Activated B cell treated with CpG ODN at 0.5 μM for 24 hours (primary cell): ENCODE measurements at regions not wholly inside any gene's neighbourhood (a gene's known extent, or its start where the extent isn't known, plus 50 kb on each side); places are given as distances from the start of the nearest gene placed in this dataset.

Experiments used
- ATAC-seq: fragments of 200-7000 bp; cut with Tn5 transposase; one replicate; pipeline ENCODE4 v1.10.0; 2021; ENCODE audit warnings: low read depth, mild to moderate bottlenecking, moderate library complexity
- CTCF ChIA-PET: fragments of 350-600 bp; sonication (Branson Sonifier 250); formaldehyde crosslinking; loops from one replicate; lab custom pipeline; 2021; ENCODE audit warnings: antibody characterized with exemption; lab: Charles Lee
- POLR2A ChIA-PET: fragments of 350-600 bp; sonication (Branson Sonifier 250); formaldehyde crosslinking; loops from one replicate; lab custom pipeline; 2021; ENCODE audit warnings: antibody characterized with exemption; lab: Charles Lee
- DNase-seq: peaks from one replicate; pipeline ENCODE4 v3.0.0; 2022
- H3K27ac Mint-ChIP-seq: one replicate; pipeline ENCODE4 v1.8.0; 2020; ENCODE audit warnings: mixed read lengths
- H3K27me3 Mint-ChIP-seq: one replicate; pipeline ENCODE4 v1.8.0; 2021; ENCODE audit warnings: mixed read lengths
- H3K36me3 Mint-ChIP-seq: one replicate; pipeline ENCODE4 v1.8.0; 2021; ENCODE audit warnings: low read depth, mixed read lengths
- H3K4me1 Mint-ChIP-seq: one replicate; pipeline ENCODE4 v1.8.0; 2021; ENCODE audit warnings: mixed read lengths
- H3K4me3 Mint-ChIP-seq: one replicate; pipeline ENCODE4 v1.8.0; 2020; ENCODE audit warnings: mild to moderate bottlenecking, mixed read lengths
- H3K9me3 Mint-ChIP-seq: one replicate; pipeline ENCODE4 v1.8.0; 2020; ENCODE audit warnings: mixed read lengths
- intact Hi-C: fragments of 100-400 bp; cut with micrococcal nuclease; formaldehyde crosslinking; loops from one replicate; pipeline ENCODE4 v1.15.1; 2024
- TF ChIP-seq, protein P1 (sequence below): fragments of 200-600 bp; IDR thresholded peaks from one replicate; pipeline ENCODE4 v1.8.0; 2022; ENCODE audit warnings: antibody characterized with exemption, mild to moderate bottlenecking

DNA sequence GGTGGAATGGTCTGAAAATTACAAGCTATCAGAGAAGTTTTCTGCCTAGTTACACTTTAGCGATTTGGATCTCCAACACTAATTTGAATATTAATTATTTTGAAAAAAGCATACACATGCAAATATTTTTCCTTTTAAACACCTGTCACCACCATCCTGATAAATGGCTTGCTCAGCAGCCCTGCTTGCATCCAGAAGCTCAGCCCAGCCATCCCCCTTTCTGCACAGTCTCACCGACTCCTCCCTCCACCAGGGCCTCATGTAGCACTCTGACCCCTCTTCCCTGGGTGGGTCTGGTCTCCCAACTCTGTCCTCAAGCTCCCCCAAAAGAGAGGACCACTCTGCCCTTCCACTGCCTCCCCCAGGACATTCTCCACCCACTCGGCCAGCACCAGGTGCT is 70.0 kb downstream of the C5orf15 start:
- Mint-ChIP-seq H3K27me3 (no peaks in the 10 kb centered on the region), H3K9me3 (no peaks in the 10 kb centered on the region), H3K27ac (no peak overlapping the region), H3K36me3 (no peaks in the 10 kb centered on the region), H3K4me1 (peaks cover 29% of the 10 kb centered on the region), H3K4me3 (no peak overlapping the region)
- TF ChIP-seq, protein P1, sequence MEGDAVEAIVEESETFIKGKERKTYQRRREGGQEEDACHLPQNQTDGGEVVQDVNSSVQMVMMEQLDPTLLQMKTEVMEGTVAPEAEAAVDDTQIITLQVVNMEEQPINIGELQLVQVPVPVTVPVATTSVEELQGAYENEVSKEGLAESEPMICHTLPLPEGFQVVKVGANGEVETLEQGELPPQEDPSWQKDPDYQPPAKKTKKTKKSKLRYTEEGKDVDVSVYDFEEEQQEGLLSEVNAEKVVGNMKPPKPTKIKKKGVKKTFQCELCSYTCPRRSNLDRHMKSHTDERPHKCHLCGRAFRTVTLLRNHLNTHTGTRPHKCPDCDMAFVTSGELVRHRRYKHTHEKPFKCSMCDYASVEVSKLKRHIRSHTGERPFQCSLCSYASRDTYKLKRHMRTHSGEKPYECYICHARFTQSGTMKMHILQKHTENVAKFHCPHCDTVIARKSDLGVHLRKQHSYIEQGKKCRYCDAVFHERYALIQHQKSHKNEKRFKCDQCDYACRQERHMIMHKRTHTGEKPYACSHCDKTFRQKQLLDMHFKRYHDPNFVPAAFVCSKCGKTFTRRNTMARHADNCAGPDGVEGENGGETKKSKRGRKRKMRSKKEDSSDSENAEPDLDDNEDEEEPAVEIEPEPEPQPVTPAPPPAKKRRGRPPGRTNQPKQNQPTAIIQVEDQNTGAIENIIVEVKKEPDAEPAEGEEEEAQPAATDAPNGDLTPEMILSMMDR: no peak
- DNase-seq (no peak), ATAC-seq (no peak)
- intact Hi-C loops: no loop called here
- POLR2A ChIA-PET: no interaction called here
- CTCF ChIA-PET: no interaction called here

DNA sequence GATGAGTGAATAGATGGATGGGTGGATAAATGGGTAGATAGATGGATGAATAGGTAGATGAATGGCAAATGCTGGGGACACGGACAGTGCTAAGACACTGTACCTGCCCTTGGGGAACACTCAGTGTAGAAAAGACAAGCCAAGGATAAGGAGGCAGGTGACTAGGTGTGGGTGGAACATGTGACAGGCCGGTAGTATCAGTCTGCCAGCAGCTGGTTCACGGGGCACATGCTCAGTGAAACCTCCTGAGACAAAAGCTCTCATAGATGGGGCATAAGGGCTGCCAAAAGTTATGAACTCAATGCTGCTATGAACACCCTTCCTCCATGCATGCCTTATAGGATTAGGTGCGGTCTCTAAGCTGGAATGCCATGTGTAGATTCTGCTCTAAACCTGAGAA is 71.0 kb downstream of the C5orf15 start:
- TF ChIP-seq, protein P1: no peak
- intact Hi-C loops: no loop called here
- Mint-ChIP-seq H3K27ac (no peak overlapping the region), H3K9me3 (no peaks in the 10 kb centered on the region), H3K36me3 (no peaks in the 10 kb centered on the region), H3K4me1 (peaks cover 29% of the 10 kb centered on the region), H3K4me3 (no peak overlapping the region), H3K27me3 (no peaks in the 10 kb centered on the region)
- no peak for ATAC-seq
- ChIA-PET CTCF (no interaction called here), POLR2A (no interaction called here)
- no peak for DNase-seq

DNA sequence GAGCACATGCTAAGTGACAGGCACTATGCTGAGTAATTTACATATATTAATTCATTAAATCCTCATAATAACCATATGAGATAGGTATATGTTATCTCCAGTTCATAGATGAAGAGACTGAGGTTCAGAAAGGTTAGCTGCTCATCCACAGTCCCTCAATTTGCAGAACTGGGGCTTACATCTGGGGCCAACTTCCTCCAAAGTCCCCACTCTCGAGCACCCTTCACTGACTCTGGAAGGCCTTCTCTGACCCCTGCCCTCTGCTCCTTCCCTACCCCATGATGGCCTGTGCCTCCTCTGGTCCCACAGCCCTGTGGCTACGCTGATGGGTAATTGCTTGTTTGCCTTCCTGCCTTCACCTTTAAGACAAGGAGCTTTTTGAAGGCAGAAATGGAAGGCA is 71.6 kb downstream of the C5orf15 start:
- no peaks in the 10 kb centered on the region for H3K9me3 Mint-ChIP-seq
- H3K27ac Mint-ChIP-seq: no peak overlapping the region
- H3K4me1 Mint-ChIP-seq: peaks cover 29% of the 10 kb centered on the region
- intact Hi-C loops: no loop called here
- ATAC-seq (no peak), DNase-seq (no peak)
- ChIA-PET POLR2A (interaction anchor here (0.6 kb wide), 1 partner anchor 54 kb away, joined by 3 read pairs; no protein-coding TSS in a partner anchor), CTCF (no interaction called here)
- H3K4me3 Mint-ChIP-seq: no peak overlapping the region
- TF ChIP-seq, protein P1: no peak
- H3K27me3 Mint-ChIP-seq: no peaks in the 10 kb centered on the region
- H3K36me3 Mint-ChIP-seq: no peaks in the 10 kb centered on the region

DNA sequence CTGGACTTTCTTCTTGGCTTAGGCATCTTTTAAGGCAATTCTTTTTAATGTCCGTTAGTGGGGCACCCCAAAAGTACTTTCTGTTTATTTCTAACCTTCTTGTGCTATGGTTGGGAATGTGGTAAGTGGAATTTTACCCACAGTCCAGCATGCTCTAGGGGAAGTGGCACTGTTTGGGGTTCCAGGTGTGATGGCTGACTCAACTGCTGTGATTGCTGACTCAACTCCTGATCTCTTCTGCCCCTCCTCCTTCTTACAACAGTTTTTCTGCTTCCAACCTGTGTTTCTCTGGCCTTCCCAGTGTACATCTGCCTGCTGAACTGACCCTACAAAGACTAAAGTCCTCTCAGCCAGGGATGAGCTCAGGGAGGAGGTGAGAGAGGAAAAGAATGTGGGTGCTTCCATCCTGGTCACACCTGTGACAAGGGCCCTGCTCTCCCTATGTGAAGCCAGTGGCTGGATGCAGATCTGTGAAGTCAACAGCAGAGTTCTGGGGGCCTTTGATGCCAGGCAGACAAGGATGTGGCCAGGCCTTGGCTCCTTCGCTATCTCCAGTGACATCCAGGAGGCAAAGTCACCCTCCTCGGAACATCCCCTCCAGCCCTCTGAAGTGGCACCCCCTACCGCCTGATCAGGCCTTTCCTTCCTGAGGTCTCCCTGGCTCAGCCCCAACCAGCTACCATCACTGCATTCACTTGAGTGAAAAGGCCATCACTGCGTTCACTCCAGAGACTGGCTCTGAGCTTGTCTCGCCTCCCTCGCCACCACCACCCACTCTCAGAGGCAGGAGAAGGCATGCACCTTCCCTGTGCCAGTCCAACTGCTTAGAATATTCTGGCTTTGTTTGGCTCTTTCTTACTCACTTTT is 72.2 kb downstream of the C5orf15 start:
- ATAC-seq (no peak), DNase-seq (no peak)
- ChIA-PET CTCF (no interaction called here), POLR2A (interaction anchor here (0.6 kb wide), 2 partner anchors 55 to 519 kb away, joined by 3 read pairs; no protein-coding TSS in a partner anchor)
- intact Hi-C loops: no loop called here
- TF ChIP-seq, protein P1: no peak
- Mint-ChIP-seq H3K4me1 (peaks cover 29% of the 10 kb centered on the region), H3K36me3 (no peaks in the 10 kb centered on the region), H3K9me3 (no peaks in the 10 kb centered on the region), H3K4me3 (no peak overlapping the region), H3K27ac (no peak overlapping the region), H3K27me3 (no peaks in the 10 kb centered on the region)

DNA sequence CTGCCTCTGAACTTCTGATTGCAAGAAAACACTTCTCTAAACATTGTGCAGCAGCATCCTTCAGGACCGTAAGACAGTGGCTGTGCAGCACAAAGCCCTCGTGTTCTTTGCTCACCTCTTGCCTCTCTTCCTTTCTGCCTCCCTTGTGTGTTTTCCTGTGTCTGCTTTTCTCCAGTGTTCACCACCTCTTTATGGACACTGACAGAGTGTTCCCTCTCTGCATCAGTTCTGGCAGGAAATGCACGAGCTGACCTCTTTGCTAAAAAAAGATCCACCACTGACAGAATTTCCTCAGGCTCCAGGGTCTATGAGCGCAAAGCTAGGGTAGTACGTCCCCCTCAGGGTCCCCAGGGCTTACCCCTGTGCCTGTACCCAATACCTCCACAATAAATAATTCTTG is 74.3 kb downstream of the C5orf15 start:
- H3K9me3 Mint-ChIP-seq: no peaks in the 10 kb centered on the region
- no peaks in the 10 kb centered on the region for H3K27me3 Mint-ChIP-seq
- H3K4me3 Mint-ChIP-seq: no peak overlapping the region
- ATAC-seq: no peak
- H3K4me1 Mint-ChIP-seq: peaks cover 29% of the 10 kb centered on the region
- ChIA-PET CTCF (no interaction called here), POLR2A (no interaction called here)
- no peak for DNase-seq
- TF ChIP-seq, protein P1: no peak
- no peak overlapping the region for H3K27ac Mint-ChIP-seq
- no peaks in the 10 kb centered on the region for H3K36me3 Mint-ChIP-seq
- intact Hi-C loops: no loop called here
